Caco-2 (cell line): ENCODE measurements at regions not wholly inside any gene's neighbourhood (a gene's known extent, or its start where the extent isn't known, plus 50 kb on each side); places are given as distances from the start of the nearest gene placed in this dataset.

Experiments
- BruUV-seq: library from RNA; stranded (reverse); fragments of 400-500 nt; replicated peaks from 2 replicates; lab custom pipeline; 2021; lab: Mats Ljungman, UMichigan
- CTCF ChIA-PET: fragments of 300-600 bp; sonication (Branson Sonifier 250); formaldehyde crosslinking; loops from one replicate; lab custom pipeline; 2022; ENCODE audit warnings: antibody characterized with exemption; lab: Charles Lee
- POLR2A ChIA-PET: fragments of 300-600 bp; sonication (Branson Sonifier 250); formaldehyde crosslinking; loops from one replicate; lab custom pipeline; 2022; ENCODE audit warnings: antibody characterized with exemption; lab: Charles Lee
- DNase-seq, 2 experiments: peaks; one replicate each; pipeline versions ENCODE4 v3.0.0 to v3.0.0-alpha.2; 2020 to 2022
- H3K27me3 ChIP-seq: replicated peaks from 2 replicates; pipeline ENCODE4 v1.6.0; 2011; ENCODE audit warnings: low read length; ENCODE audit not compliant: control insufficient read depth, insufficient read depth
- H3K36me3 ChIP-seq: 2 replicates; pipeline ENCODE4 v1.5.1; 2011; ENCODE audit warnings: low read length; ENCODE audit not compliant: control insufficient read depth, insufficient read depth
- H3K4me1 ChIP-seq: fragments of 250-450 bp; sonication (Bioruptor Pico); 2 replicates; pipeline ENCODE4 v1.5.1; 2020; ENCODE audit warnings: mild to moderate bottlenecking
- H3K4me3 ChIP-seq: 2 replicates; pipeline ENCODE4 v1.5.1; 2011; ENCODE audit warnings: low read depth, mild to moderate bottlenecking, control low read depth, low read length
- H3K9me3 ChIP-seq: fragments of 250-450 bp; sonication (Bioruptor Pico); 2 replicates; pipeline ENCODE4 v1.5.1; 2020; ENCODE audit warnings: mild to moderate bottlenecking, moderate library complexity
- H3K27ac Mint-ChIP-seq: one replicate; pipeline ENCODE4 v1.8.0; 2022; ENCODE audit warnings: mixed read lengths; ENCODE audit not compliant: unreplicated experiment
- H3K27me3 Mint-ChIP-seq: one replicate; pipeline ENCODE4 v1.8.0; 2022; ENCODE audit warnings: mixed read lengths; ENCODE audit not compliant: insufficient read depth, unreplicated experiment
- H3K36me3 Mint-ChIP-seq: one replicate; pipeline ENCODE4 v1.8.0; 2022; ENCODE audit warnings: mild to moderate bottlenecking, mixed read lengths; ENCODE audit not compliant: insufficient read depth, unreplicated experiment
- H3K4me1 Mint-ChIP-seq: one replicate; pipeline ENCODE4 v1.8.0; 2022; ENCODE audit warnings: low read depth, mixed read lengths; ENCODE audit not compliant: unreplicated experiment
- H3K4me3 Mint-ChIP-seq: one replicate; pipeline ENCODE4 v1.8.0; 2022; ENCODE audit warnings: mild to moderate bottlenecking, moderate library complexity, mixed read lengths; ENCODE audit not compliant: unreplicated experiment
- H3K9me3 Mint-ChIP-seq: one replicate; pipeline ENCODE4 v1.8.0; 2022; ENCODE audit warnings: mixed read lengths; ENCODE audit not compliant: unreplicated experiment
- intact Hi-C: fragments of 100-400 bp; cut with micrococcal nuclease; formaldehyde crosslinking; loops from one replicate; pipeline ENCODE4 v1.10.0; 2022; ENCODE audit not compliant: unreplicated experiment
- TF ChIP-seq, protein P1 (sequence below), 2 experiments: fragments of 200-600 bp in 1 of 2; IDR thresholded peaks; 1 replicate in 1 of 2; 2 replicates in 1 of 2; pipeline versions ENCODE4 v1.5.1 to v1.8.0; 2011 to 2022; ENCODE audit warnings: antibody characterized with exemption in 1 of 2, control low read depth in 1 of 2, inconsistent platforms in 1 of 2, low read depth in 1 of 2, low read length in 1 of 2, mild to moderate bottlenecking in 1 of 2, moderate library complexity in 1 of 2; ENCODE audit not compliant: insufficient read depth in 1 of 2, severe bottlenecking in 1 of 2, unreplicated experiment in 1 of 2

DNA sequence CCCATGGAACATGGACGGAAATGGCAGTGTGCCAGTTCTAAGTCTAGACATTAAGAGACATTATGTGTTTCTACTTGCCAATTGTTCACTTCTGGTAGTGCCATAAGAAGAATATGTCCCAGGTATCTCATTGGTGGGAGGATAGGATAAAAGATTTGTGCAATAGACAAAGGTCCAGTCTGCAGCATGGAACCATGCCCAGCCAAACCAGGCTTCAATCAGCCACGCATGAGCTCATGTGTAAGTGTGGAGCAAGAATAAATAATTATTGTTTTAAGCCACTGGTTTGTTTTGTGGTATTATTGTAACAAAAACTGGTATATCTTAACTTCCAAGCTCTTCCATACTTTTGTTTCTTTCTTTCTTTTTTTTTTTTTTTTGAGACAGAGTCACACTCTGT is 153.6 kb upstream of the CTTNBP2 start:
- POLR2A ChIA-PET, result no interaction called here

DNA sequence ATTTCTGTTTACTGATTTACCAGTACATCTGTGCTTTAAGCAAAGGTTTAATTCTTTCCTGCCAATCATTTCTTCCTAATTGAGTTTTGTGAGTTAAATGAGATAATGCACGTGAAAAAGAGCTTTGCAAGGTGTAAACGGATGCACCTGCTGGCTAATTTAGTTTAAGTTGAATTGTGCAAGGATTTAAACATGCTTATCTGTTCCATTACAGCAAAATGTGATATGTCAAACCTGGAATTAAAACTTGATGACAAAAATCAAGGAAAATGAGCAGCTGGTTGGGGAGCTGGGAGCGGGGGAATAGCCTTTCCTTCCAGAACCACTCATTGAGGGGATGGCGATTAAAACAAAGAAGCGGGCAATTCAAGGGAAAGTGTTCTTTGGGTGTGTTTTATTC is 155.0 kb upstream of the CTTNBP2 start:
- Histone ChIP-seq H3K4me3 (no peak overlapping the region), H3K9me3 (no peaks in the 10 kb centered on the region), H3K27me3 (no peaks in the 10 kb centered on the region), H3K36me3 (no peaks in the 10 kb centered on the region), H3K4me1 (no peaks in the 10 kb centered on the region)
- Mint-ChIP-seq H3K9me3 (no peaks in the 10 kb centered on the region), H3K4me1 (no peaks in the 10 kb centered on the region), H3K27ac (no peak overlapping the region), H3K27me3 (no peaks in the 10 kb centered on the region), H3K4me3 (no peak overlapping the region), H3K36me3 (no peaks in the 10 kb centered on the region)
- TF ChIP-seq, protein P1, sequence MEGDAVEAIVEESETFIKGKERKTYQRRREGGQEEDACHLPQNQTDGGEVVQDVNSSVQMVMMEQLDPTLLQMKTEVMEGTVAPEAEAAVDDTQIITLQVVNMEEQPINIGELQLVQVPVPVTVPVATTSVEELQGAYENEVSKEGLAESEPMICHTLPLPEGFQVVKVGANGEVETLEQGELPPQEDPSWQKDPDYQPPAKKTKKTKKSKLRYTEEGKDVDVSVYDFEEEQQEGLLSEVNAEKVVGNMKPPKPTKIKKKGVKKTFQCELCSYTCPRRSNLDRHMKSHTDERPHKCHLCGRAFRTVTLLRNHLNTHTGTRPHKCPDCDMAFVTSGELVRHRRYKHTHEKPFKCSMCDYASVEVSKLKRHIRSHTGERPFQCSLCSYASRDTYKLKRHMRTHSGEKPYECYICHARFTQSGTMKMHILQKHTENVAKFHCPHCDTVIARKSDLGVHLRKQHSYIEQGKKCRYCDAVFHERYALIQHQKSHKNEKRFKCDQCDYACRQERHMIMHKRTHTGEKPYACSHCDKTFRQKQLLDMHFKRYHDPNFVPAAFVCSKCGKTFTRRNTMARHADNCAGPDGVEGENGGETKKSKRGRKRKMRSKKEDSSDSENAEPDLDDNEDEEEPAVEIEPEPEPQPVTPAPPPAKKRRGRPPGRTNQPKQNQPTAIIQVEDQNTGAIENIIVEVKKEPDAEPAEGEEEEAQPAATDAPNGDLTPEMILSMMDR (IDR thresholded peaks at IDR 0.05; ENCODE audit: insufficient read depth in 1 of 2, low read depth in 1 of 2, low read length in 1 of 2, severe bottlenecking in 1 of 2, unreplicated experiment in 1 of 2), result no peak
- CTCF ChIA-PET, result no interaction called here
- intact Hi-C loops, result no loop called here
- no TSS peak for BruUV-seq
- no peak for DNase-seq
- POLR2A ChIA-PET, result no interaction called here

More for the DNA sequence above, 153.6 kb upstream of the CTTNBP2 start:
- Mint-ChIP-seq H3K9me3 (no peaks in the 10 kb centered on the region), H3K4me3 (no peak overlapping the region), H3K36me3 (no peaks in the 10 kb centered on the region), H3K27ac (no peak overlapping the region), H3K4me1 (no peaks in the 10 kb centered on the region), H3K27me3 (no peaks in the 10 kb centered on the region)
- H3K4me3 ChIP-seq, result no peak overlapping the region
- no peaks in the 10 kb centered on the region for H3K36me3 ChIP-seq
- no peaks in the 10 kb centered on the region for H3K4me1 ChIP-seq
- CTCF ChIA-PET, result interaction anchor here (0.7 kb wide), 1 partner anchor 12 kb away, joined by 3 read pairs; no protein-coding TSS in a partner anchor
- no peaks in the 10 kb centered on the region for H3K27me3 ChIP-seq
- intact Hi-C loops, result no loop called here
- TF ChIP-seq, protein P1 (IDR thresholded peaks at IDR 0.05; ENCODE audit: insufficient read depth in 1 of 2, low read depth in 1 of 2, low read length in 1 of 2, severe bottlenecking in 1 of 2, unreplicated experiment in 1 of 2), result no peak
- no peak for DNase-seq
- no TSS peak for BruUV-seq
- H3K9me3 ChIP-seq, result no peaks in the 10 kb centered on the region

DNA sequence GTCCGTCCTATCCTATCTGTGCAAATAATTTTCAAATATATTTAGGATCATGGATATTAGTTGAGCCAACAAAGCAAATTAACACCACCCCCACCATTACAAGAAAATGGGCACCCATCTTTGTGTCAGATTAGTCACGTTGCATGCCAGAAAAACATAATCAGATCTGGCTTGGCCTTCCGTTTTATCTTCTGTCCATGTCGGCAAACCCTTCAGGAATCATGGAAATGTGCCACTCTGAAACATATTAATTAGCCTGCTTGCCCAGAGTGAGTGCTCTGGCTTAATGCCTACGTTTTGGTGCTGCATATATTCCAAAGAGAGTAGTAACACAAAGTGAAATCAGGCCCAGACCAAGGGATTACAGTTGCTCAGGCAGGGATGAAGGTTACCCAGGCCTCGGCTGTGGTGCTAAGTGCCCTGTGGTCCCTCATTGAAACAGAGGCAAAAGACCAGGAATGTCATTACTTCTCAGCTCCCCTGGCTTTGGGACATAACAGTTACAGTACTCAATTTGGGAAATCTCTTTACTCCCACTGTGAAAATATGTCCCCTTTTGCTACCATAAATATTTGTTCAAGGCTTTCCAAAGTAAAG is 154.0 kb upstream of the LSM8 start:
- intact Hi-C loops, result no loop called here
- no peaks in the 10 kb centered on the region for H3K36me3 ChIP-seq
- Mint-ChIP-seq H3K36me3 (no peaks in the 10 kb centered on the region), H3K4me1 (no peaks in the 10 kb centered on the region), H3K9me3 (no peaks in the 10 kb centered on the region), H3K4me3 (no peak overlapping the region), H3K27me3 (peaks cover 5% of the 10 kb centered on the region), H3K27ac (no peak overlapping the region)
- peak in 1 of 2 experiments; percentile 19 for DNase-seq
- H3K4me3 ChIP-seq, result no peak overlapping the region
- ChIA-PET CTCF (no interaction called here), POLR2A (no interaction called here)
- no peaks in the 10 kb centered on the region for H3K27me3 ChIP-seq
- BruUV-seq, result no TSS peak
- no peaks in the 10 kb centered on the region for H3K4me1 ChIP-seq
- H3K9me3 ChIP-seq, result no peaks in the 10 kb centered on the region
- TF ChIP-seq, protein P1 (IDR thresholded peaks at IDR 0.05; ENCODE audit: insufficient read depth in 1 of 2, low read depth in 1 of 2, low read length in 1 of 2, severe bottlenecking in 1 of 2, unreplicated experiment in 1 of 2), result no peak
